ENCODE measurements at regions not wholly inside any gene's neighbourhood (a gene's known extent, or its start where the extent isn't known, plus 50 kb on each side); places are given as distances from the start of the nearest gene placed in this dataset.
"Not testable (repeated sequence)": the region's sequence is repeated elsewhere in the genome, so short reads cannot be mapped to it uniquely, and the experiment has no call there.

- DNase-seq: no peak
These were observed 290.4 kb downstream of the TMEM38B start for GRCh38 chr9:105984714-105985113.

GRCh38 chr9:105993116-105993854 lies 298.9 kb downstream of the TMEM38B start:
- DNase-seq: no peak

- DNase-seq: no peak
These were observed 299.8 kb downstream of the TMEM38B start for GRCh38 chr9:105993921-105994715.

GRCh38 chr9:105994970-105995369 lies 300.6 kb downstream of the TMEM38B start:
- DNase-seq: no peak

GRCh38 chr9:106017198-106017740 lies 322.9 kb downstream of the TMEM38B start:
- no peak for DNase-seq

- DNase-seq: no peak
These were observed 324.8 kb downstream of the TMEM38B start for GRCh38 chr9:106019039-106019680.

GRCh38 chr9:106019702-106020101 lies 325.4 kb downstream of the TMEM38B start:
- no peak for DNase-seq

GRCh38 chr9:106020186-106020585 lies 325.8 kb downstream of the TMEM38B start:
- no peak for DNase-seq

GRCh38 chr9:106023455-106023854 lies 329.1 kb downstream of the TMEM38B start:
- DNase-seq: no peak

- DNase-seq: no peak
These were observed 331.1 kb downstream of the TMEM38B start for GRCh38 chr9:106025453-106025852.

- not testable (repeated sequence) for DNase-seq
These were observed 335.8 kb downstream of the TMEM38B start for GRCh38 chr9:106030146-106030545.

GRCh38 chr9:106032978-106033377 lies 338.6 kb downstream of the TMEM38B start:
- no peak for DNase-seq

GRCh38 chr9:106035806-106036205 lies 341.5 kb downstream of the TMEM38B start:
- DNase-seq: no peak

- no peak for DNase-seq
These were observed 344.1 kb downstream of the TMEM38B start for GRCh38 chr9:106038266-106039001.

- DNase-seq: no peak
These were observed 345.0 kb downstream of the TMEM38B start for GRCh38 chr9:106039151-106039935.

- DNase-seq: not testable (repeated sequence)
These were observed 347.6 kb downstream of the TMEM38B start for GRCh38 chr9:106041920-106042319.

- no peak for DNase-seq
These were observed 357.2 kb downstream of the TMEM38B start for GRCh38 chr9:106051545-106051944.

GRCh38 chr9:106052166-106052565 lies 357.8 kb downstream of the TMEM38B start:
- no peak for DNase-seq

- DNase-seq: no peak
These were observed 358.4 kb downstream of the TMEM38B start for GRCh38 chr9:106052735-106053134.

- DNase-seq: no peak
These were observed 362.0 kb downstream of the TMEM38B start for GRCh38 chr9:106056328-106056727.

- DNase-seq: no peak
These were observed 364.1 kb downstream of the TMEM38B start for GRCh38 chr9:106058460-106058859.

GRCh38 chr9:106059886-106060285 lies 365.5 kb downstream of the TMEM38B start:
- no peak for DNase-seq
